HG03442 (cell line): ENCODE measurements at regions not wholly inside any gene's neighbourhood (a gene's known extent, or its start where the extent isn't known, plus 50 kb on each side); places are given as distances from the start of the nearest gene placed in this dataset.

ENCODE experiments used
- ATAC-seq: cut with Tn5 transposase; IDR thresholded peaks from one replicate; pipeline ENCODE4 v1.9.1; 2021; ENCODE audit warnings: mild to moderate bottlenecking, moderate library complexity; ENCODE audit not compliant: unreplicated experiment

DNA sequence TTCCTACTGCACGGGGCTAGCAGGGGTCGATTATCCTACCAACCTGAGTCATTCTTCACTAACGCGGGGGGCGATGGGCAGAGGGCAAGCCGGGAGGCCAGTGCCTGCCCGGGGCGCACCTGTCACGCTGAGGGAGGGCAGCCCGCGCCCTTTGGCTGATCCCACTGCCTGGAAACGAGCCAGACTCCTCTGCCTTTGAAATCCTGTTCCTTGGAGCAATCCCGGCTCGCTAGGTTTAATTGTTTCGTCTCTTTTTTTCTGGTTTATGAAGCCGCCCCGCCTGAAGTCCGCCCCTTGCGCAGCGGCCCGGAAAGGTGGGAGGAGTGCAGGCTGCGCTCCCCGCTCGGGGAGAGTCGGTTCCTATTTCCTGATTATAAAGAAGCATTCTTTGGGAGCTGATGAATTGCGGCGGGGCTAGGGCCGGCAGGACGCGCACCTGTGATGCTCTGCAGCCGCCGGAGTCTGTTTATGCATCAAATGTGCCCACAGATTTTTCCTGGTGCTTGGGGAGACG is 484.2 kb downstream of the BCOR start:
- ATAC-seq: no peak

DNA sequence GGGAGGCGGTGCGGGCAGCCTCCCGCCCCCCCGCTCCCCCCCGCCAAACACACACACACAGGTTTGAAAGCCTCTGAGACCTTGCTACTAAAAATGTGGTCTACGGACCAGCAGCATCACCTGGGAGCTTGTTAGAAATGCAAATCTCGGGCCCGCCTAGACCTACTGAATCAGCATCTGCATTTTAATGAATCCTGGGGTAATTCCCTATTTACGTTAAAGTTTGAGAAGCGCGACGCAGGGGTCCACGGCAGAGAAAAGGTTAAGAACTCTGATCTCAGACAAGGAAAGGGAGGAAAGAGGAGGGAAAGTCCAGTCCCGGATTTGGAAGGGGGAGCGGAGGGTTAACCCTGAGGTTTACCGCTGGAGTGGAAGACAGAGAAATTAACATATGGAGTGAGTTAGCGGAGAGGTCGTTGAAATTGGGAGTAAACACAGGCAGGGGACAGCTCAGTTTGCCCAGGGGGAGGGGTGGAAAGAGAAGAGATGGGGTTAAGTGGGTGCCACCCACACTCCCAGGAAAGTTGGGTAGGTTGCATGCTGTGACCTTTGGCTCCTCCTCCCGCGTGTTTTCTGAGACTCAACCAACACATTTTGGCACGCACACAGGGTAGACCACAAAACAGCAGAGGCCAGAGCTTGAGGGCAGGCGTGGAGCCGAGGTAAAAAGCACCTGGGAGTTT is 483.6 kb downstream of the BCOR start:
- peak; percentile 57 for ATAC-seq

DNA sequence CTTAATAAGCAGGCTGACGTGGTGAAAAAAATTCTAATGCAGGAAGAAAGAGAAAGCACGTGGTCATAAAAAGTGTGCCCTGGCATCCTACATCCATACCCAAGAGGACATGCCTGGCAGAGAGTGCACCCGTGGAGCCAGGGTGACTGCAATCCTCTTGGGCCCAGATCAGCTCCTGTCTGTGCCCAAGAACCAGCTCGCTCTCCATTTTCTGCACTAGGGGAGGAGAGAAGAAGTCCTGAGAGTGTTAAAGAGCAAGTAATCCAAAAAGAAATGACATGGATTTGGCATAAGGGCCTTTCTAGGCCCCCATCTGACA is 483.1 kb downstream of the BCOR start:
- no peak for ATAC-seq

DNA sequence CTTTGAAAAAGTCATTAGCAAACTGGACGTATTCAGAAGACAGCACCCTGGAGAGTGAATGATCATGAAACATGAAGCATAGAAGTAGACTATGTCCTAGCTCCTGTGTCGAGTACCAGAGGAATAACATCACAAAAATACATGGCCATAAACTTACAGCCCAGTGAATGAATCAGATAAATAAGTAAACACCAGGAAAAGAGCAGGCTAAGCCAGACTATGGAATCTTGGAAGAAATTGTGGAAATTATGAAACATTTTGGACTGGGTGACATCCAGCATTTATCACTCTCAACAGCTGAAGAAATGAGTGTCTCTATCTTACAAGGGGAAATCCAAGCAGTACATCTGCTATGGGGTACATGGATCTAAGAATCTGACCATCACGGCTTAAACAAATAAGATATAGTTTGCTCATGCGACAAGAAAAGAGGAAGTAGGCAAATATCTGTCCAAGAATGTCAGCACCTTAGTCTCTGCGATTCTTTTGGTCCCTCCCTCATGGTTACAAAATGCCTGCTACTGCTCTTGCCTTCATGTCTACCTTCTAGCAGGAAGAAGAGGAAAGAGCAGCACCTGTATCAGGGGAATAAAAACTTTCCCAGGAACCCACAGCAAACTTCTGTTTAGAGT is 481.5 kb downstream of the BCOR start:
- peak; percentile 54 for ATAC-seq

DNA sequence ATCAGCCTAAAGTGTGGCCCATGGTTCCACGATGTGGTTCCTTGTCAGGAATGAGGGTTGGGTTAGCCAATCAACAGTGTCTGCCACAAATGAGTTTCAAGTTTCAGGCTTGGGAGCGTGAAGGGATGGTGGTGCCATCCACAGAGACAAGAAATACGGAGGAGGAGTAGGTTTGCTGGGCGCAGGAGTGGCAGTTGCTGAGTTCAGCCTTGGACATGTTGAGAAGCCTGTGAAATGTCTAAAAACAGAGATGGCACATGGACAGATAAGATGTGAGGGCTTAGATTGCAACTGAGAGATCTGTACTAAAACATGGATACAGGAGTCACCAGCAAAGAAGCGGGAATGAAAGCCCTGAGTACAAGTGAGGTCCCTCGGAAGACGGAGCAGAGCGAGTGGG is 481.0 kb downstream of the BCOR start:
- ATAC-seq: no peak

DNA sequence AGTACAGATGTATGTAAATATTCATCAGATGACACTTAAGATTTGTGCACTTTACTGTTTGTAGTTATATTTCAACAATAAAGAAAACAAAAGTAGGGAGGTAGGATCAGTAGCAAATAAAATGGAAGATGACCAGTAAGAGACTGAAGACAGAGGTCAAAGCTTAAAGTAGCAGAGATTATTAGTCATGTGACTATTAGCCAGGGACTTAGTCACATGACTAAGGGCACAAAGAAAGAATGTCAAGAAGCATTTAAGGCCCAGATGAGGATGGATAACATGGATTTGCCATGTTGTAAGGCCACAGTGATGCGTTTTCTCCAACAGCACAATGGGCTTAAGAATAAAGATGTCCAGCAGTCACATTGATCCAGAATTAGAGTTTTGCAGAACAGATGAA is 479.6 kb downstream of the BCOR start:
- no peak for ATAC-seq

DNA sequence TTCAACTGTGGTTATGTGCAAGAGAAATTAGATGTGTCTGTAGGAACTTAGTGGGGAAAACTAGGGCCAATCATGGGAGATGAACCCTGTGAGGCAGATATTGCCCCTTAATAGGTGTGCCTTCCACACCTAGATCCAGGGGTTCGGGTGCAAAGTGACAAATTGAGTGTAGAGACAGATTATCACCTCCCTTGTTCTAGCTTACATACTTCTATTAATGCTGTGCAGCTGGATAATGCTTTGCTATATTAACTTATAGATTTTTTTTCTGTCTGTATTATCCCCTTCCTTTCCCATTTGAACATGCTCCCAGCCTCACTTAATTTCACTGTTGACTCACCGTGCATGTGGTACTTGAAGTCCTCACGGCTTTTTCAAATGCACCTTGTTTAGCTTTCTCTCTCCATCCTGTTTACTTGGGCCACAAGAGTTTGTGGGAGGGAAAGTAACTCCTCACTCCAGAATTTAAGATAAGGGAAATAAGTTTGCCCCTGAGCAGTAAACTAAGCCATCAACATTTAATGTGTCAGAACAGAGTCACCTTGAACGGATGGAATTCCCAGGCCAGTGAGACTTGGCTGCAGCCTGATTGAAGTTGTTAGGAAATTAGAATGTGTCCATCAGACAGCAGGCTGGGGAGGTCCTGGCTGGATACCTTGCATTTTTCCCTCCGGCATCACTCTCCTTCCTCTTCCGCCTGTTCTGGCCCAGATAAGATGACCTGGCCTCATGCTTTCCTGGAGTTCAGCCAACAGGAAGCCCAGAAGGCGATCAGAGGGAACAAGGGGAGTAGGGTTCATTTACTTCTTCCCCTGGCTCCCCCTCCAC is 478.4 kb downstream of the BCOR start:
- ATAC-seq: no peak

DNA sequence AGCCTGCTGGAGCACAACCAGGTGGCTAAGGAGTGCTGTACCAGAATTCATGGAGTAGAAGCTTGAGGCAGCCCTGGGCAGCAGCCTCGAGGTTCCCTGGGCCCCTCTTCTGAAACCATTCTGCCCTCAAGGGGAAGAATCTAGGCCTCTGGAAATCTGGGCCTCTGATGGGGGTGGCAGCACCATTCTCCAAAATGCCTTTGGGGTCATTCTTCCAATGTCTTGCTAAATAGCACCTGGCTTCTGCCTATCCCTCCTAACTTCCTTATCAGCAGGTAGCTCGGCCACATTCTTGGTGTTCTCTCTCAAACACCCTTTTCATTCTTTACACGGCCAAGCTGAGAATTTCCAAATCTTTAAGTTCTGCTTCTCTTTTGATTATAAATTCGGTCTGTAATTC is 473.6 kb downstream of the BCOR start:
- no peak for ATAC-seq

DNA sequence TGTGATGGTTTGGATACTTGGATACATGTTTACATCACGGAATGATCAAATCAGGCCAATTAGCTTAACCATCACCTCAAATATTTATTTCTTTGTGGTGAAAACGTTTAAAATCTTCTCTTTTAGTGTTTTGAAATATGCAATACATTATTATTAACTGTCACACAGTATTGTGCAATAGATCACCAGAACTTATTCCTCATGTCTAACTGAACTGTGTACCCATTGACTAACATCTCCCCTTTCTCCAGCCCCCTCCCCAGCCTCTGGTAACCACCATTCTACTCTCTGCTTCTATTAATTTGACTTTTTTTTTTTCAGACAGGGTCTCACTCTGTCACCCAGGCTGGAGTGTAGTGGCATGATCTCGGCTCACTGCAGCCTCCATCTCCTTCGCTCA is 471.9 kb downstream of the BCOR start:
- ATAC-seq: no peak

DNA sequence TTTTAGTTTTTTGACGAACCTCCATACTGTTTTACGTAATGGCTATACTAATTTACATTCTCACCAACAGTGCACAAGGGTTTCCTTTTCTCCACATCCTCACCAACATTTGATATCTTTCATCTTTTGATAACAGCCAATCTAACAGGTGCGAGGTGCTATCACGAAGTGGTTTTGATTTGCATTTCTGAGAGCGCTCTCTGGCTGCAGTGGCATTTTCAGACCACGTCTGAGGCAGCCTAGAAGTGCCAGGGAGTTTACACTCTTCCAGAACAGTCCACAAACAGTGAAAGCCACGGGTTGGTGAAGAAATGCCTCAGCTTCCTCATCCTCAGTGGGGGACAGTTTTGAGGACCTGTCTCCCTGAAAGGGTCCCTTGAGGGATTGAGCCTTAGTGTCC is 471.0 kb downstream of the BCOR start:
- no peak for ATAC-seq

DNA sequence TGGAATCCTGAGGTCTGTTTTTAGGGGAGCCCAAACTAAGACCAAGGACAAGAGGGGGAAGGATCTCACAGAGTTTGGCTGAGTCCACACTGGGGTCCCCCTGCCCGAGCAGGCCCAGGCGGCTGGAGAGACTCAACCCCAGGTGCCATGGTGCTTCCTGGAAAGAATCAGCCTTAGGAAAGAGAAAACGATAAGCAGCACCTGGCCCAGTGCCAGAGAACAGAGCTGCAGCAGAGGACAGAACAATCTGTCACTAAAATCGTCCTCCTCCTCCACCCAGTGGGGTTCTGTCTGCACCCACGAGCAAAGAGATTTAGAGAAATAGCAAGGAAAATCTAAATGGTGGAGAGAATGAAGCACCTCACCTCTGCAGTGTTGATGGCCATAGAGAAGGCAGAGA is 470.5 kb downstream of the BCOR start:
- ATAC-seq: no peak

DNA sequence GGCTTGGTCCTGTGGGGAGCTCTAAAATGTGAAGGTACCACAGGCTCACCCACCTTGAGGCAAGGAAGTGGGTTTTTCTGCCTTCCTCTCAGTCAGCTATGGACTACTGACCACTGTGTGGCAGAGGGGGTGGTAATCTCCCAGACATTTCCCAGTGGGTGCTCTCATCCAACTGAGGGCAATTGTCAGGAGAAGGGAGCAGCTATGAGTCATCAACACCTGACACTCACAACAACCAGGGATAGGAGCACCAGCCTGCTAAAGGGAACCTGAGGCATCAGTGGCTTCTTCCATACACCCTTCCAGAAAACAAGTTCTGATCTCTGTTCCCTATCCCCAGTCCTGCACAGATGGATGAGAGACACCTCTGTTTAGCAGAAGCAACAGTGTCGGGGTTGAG is 468.8 kb downstream of the BCOR start:
- ATAC-seq: no peak

DNA sequence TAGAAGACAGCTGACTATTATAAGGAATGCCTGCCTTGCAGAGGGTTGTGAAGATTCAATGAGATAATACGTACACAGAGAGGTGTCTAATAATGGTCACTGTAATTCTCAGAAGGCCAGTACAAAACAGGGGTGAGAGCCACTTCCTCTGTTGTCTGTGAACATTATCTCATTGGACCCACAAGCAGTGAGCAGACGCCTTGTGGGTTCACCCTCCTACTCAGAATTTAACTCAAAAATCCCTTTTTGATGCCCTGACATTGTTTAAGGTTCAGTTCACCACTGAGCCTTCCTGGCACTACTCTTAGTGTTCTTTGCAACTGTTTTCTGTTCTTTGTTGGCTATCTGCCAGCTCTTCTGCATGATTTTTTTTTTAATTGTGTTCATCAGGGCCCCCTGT is 467.4 kb downstream of the BCOR start:
- ATAC-seq: no peak

DNA sequence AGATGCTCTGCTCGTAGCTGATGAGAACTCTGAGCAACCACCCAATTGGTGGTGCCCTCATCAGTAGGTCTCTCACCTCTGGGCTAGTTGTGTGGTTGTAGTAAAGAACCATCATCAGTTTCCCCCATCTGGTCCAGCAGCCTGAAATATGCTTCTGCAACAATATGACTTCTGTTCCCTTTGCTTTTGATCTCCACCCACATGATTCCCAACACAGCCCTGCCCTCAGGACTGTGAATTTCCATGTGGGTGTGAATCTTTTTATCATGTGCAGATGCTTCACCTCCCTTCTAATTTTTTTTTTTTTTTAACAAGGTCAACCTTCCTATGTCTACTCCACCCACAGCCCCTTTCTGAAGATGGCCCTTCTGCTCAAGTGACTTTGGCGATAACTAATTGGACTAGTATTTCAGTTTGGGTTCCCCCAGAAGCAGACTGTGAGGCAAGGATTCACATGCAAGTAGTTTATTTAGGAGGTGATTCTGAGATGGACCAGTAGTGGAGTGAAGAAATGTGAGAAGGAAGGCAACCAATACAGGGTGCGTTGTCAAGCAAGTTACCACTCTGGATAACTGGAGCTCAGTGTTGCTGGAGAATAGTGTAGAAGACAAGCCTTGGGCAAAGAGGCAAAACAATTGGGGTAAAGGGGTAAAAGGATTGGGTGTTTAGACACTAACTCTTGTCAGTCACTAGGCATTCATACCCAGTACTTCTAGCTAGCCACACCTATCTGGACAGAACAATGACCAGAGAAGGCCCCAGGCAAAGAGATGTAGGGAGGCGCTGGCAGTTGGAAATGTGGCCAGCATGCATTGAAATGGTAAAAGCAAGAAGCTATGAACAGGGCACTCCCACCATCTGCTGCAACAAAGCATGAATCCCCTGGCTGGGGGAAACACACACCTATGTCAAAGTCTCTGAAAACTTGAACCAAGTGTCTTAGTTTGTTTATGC is 466.2 kb downstream of the BCOR start:
- ATAC-seq: no peak

DNA sequence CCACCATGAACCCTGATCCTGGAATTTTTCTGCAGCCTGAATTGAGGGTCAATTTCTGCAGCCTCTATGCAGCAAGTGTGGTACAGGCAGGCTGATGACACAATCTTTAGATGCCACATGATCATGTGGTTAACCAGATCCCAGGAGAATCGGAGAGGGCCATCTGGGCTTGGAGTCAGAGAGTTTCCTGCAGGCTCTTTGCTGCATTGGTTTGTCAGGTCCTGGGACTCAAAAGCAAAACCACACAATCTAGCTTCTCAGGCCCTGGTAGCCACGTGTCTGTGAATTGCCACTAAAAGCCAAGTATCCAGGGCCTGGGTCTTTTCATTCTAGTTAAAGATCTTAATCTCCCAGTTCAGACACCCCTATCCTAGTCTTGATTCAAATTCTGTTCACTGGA is 464.5 kb downstream of the BCOR start:
- no peak for ATAC-seq

DNA sequence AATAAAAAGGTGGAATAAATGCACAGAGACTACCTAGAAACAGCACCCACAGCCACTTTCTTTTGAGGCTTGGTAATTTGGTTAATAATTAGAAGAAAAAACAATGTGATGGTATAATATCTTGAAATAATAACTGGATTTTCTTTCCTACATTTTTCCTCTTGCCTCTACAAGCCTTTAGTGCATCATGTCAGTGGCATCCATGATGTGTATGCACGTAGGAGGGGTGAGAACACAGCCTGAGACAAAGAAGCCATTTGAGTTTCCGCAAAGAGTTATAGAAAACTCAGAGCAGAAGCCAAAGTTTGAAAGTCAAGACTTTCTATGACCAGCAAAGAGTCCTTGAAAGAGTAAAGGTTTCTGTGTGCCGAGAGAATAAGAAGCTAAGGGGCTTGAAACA is 461.3 kb downstream of the BCOR start:
- ATAC-seq: no peak

DNA sequence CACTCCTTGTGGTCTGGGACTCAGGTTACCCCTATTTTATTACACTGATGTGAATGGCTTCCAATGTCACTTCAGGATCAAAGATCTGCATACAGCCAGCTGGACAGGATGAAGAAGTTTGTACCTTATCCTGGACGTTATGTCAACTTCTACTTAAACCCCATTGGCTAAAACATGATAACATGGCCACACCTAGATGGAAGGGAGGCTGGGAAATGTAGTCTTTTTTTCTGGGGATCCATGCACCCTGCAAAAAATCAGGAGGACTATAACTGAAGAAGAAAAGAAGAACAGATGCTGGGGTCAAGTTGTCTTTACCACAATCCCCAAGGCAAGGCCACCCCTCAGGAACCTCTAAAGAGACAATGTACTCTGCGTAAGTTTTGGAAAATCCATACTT is 459.2 kb downstream of the BCOR start:
- ATAC-seq: no peak

DNA sequence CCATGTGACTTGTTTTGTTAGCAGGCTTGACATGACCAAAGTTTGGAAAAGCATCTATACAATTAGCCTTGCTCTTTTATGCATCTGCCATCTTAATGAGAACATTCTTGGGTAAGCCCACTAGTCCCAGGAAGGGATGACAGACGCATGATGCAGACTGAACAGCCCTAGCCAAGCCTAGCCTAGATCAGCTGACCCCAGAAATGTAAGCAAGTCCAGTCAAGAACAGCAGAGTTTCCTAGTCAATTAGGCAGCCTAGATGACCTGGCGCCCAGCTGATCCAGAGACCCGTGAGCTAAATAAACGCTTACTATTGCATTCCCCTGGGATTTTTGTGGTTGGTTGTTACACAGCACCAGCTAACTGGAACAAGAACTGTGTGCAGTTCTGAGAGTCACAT is 457.9 kb downstream of the BCOR start:
- ATAC-seq: no peak

DNA sequence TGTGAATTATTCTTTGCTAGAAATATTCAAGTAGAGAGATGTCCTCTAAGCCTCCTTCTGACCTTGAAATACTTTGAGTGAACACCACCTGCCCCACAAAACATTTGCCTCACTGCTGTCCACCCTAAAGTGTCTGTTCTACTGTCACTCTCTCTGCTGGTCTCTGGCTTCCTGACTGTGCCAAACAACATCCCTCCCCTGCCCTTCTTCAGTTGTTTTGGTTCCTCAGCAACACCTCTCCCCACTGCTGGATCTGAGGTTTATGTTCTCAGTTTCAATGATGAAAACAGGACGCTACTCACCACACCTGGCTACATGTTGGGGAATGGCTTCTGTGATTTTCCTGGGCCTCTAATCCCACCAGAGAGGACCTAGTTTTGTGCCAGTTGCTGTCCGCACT is 456.9 kb downstream of the BCOR start:
- ATAC-seq: no peak

DNA sequence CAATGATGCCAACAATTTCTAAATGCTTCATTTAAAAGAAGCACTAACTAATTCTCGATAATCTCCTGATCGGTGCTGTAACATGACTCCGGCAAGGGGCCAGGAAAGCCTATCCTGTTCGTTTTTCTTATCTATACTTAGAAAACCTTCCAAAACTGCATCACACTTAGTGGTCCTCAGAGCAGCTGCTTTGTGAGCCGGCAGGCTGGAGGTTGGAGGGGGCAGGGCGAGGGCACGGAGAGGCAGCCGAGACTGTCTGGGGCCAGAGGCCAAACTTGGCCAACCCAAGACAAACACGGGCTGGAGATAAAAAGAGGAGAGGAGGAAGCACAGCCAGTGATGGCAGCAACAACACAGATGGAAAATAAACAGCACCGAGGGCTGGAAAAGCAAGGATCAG is 455.7 kb downstream of the BCOR start:
- ATAC-seq: no peak

DNA sequence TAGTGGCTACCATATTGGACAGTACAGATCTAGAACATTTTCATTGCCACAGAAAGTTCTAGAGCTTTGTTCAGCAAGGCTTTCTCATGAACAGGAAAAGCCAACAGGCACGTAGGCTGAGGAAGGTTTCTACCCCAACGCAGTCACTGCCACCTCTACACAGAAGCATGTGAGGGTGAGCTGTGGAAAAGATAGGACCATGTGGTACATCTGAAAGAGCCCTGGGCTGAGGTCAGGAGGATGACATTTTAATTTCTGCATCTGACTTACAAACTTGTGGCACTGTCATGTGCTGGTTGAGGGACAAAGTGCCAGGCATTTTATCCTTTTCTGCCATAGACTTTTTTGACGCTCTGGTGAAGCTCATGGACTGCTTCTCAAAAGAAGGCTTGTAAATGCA is 454.2 kb downstream of the BCOR start:
- no peak for ATAC-seq
